H9 (cell line): ENCODE measurements at regions not wholly inside any gene's neighbourhood (a gene's known extent, or its start where the extent isn't known, plus 50 kb on each side); places are given as distances from the start of the nearest gene placed in this dataset.

ENCODE experiments used
- DNase-seq: peaks from one replicate; pipeline ENCODE4 v3.0.0-alpha.2; 2017
- H2AFZ ChIP-seq: one replicate; pipeline ENCODE4 v1.6.1; 2013; ENCODE audit warnings: mild to moderate bottlenecking, low read length, control low read depth, moderate library complexity
- H2AK5ac ChIP-seq: 2 replicates; pipeline ENCODE4 v1.6.1; 2013; ENCODE audit warnings: low read length, control low read depth, mixed read lengths; ENCODE audit not compliant: insufficient read length
- H2BK120ac ChIP-seq: one replicate; pipeline ENCODE4 v1.6.1; 2013; ENCODE audit warnings: low read depth, mild to moderate bottlenecking, low read length, control low read depth, inconsistent platforms; ENCODE audit not compliant: poor library complexity, severe bottlenecking
- H2BK12ac ChIP-seq: 2 replicates; pipeline ENCODE4 v1.6.1; 2013; ENCODE audit warnings: low read length, control low read depth, mixed read lengths, low read depth; ENCODE audit not compliant: insufficient read length
- H2BK15ac ChIP-seq: 2 replicates; pipeline ENCODE4 v1.6.1; 2013; ENCODE audit warnings: low read depth, low read length, control low read depth
- H2BK20ac ChIP-seq: one replicate; pipeline ENCODE4 v1.6.1; 2013; ENCODE audit warnings: low read depth, mild to moderate bottlenecking, low read length, control low read depth, inconsistent platforms; ENCODE audit not compliant: poor library complexity, severe bottlenecking
- H2BK5ac ChIP-seq: 2 replicates; pipeline ENCODE4 v1.6.1; 2013; ENCODE audit warnings: low read length, control low read depth, mixed read lengths; ENCODE audit not compliant: insufficient read length
- H3K14ac ChIP-seq: 2 replicates; pipeline ENCODE4 v1.6.1; 2013; ENCODE audit warnings: low read length, control low read depth; ENCODE audit not compliant: insufficient read depth
- H3K18ac ChIP-seq: 2 replicates; pipeline ENCODE4 v1.6.1; 2013; ENCODE audit warnings: low read depth, mild to moderate bottlenecking, mixed read lengths, low read length, control low read depth; ENCODE audit not compliant: insufficient read length
- H3K23ac ChIP-seq: 2 replicates; pipeline ENCODE4 v1.6.1; 2013; ENCODE audit warnings: low read length, control low read depth, mixed read lengths, low read depth; ENCODE audit not compliant: insufficient read length
- H3K23me2 ChIP-seq: 2 replicates; pipeline ENCODE4 v1.6.1; 2013; ENCODE audit warnings: low read depth, mild to moderate bottlenecking, mixed read lengths, low read length, control low read depth; ENCODE audit not compliant: insufficient read length, poor library complexity, severe bottlenecking
- H3K27ac ChIP-seq: 2 replicates; pipeline ENCODE4 v1.5.1; 2013; ENCODE audit warnings: low read length, control low read depth, mixed read lengths, low read depth; ENCODE audit not compliant: insufficient read length
- H3K27me3 ChIP-seq: 2 replicates; pipeline ENCODE4 v1.6.1; 2013; ENCODE audit warnings: low read length, control low read depth, inconsistent platforms; ENCODE audit not compliant: insufficient read depth
- H3K4ac ChIP-seq: 2 replicates; pipeline ENCODE4 v1.6.1; 2013; ENCODE audit warnings: low read depth, mild to moderate bottlenecking, control low read depth, inconsistent platforms, low read length, moderate library complexity
- H3K4me1 ChIP-seq: 2 replicates; pipeline ENCODE4 v1.6.1; 2013; ENCODE audit warnings: low read length, control low read depth, inconsistent platforms; ENCODE audit not compliant: insufficient read depth
- H3K4me2 ChIP-seq: 2 replicates; pipeline ENCODE4 v1.6.1; 2013; ENCODE audit warnings: low read length, control low read depth, mixed read lengths; ENCODE audit not compliant: insufficient read length, insufficient read depth
- H3K56ac ChIP-seq: 2 replicates; pipeline ENCODE4 v1.6.1; 2013; ENCODE audit warnings: low read depth, mild to moderate bottlenecking, mixed read lengths, low read length, control low read depth; ENCODE audit not compliant: insufficient read length
- H3K79me1 ChIP-seq: 2 replicates; pipeline ENCODE4 v1.6.1; 2013; ENCODE audit warnings: low read depth, mild to moderate bottlenecking, moderate library complexity, low read length, control low read depth, inconsistent platforms; ENCODE audit not compliant: insufficient read depth, poor library complexity, severe bottlenecking
- H3K79me2 ChIP-seq: 2 replicates; pipeline ENCODE4 v1.6.1; 2013; ENCODE audit warnings: low read length, control low read depth, inconsistent platforms; ENCODE audit not compliant: insufficient read depth
- H3K9ac ChIP-seq: 2 replicates; pipeline ENCODE4 v1.6.1; 2013; ENCODE audit warnings: low read length, control low read depth, mixed read lengths; ENCODE audit not compliant: insufficient read length; ENCODE audit errors: extremely low read depth
- H3K9me3 ChIP-seq: one replicate; pipeline ENCODE4 v1.6.1; 2013; ENCODE audit warnings: low read depth, low read length, inconsistent platforms; ENCODE audit not compliant: control insufficient read depth
- H3T11ph ChIP-seq: one replicate; pipeline ENCODE4 v1.6.1; 2013; ENCODE audit warnings: mild to moderate bottlenecking, low read length, control low read depth, inconsistent platforms
- H4K20me1 ChIP-seq: one replicate; pipeline ENCODE4 v1.6.1; 2013; ENCODE audit not compliant: control insufficient read depth, insufficient read length, insufficient read depth
- H4K5ac ChIP-seq: 2 replicates; pipeline ENCODE4 v1.6.1; 2013; ENCODE audit warnings: low read depth, mild to moderate bottlenecking, mixed read lengths, low read length, control low read depth; ENCODE audit not compliant: insufficient read length
- H4K8ac ChIP-seq: replicated peaks from 2 replicates; pipeline ENCODE4 v1.6.1; 2013; ENCODE audit warnings: low read length, control low read depth, mixed read lengths, low read depth; ENCODE audit not compliant: insufficient read length
- H4K91ac ChIP-seq: 2 replicates; pipeline ENCODE4 v1.6.1; 2013; ENCODE audit warnings: low read depth, mild to moderate bottlenecking, moderate library complexity, mixed read lengths, low read length, control low read depth; ENCODE audit not compliant: insufficient read length
- H3K27ac Mint-ChIP-seq, 3 experiments: 2 replicates in 2 of 3; 3 replicates in 1 of 3; pipeline ENCODE4 v1.8.0; 2020 to 2021; ENCODE audit warnings: mixed read lengths in 3 of 3, mild to moderate bottlenecking in 1 of 3, moderate library complexity in 1 of 3
- H3K27me3 Mint-ChIP-seq: 2 replicates; pipeline ENCODE4 v1.8.0; 2021; ENCODE audit warnings: low read depth, mild to moderate bottlenecking, moderate library complexity, mixed read lengths
- H3K36me3 Mint-ChIP-seq, 3 experiments: 2 replicates in 2 of 3; 3 replicates in 1 of 3; pipeline ENCODE4 v1.8.0; 2020 to 2021; ENCODE audit warnings: low read depth in 3 of 3, mixed read lengths in 3 of 3; ENCODE audit not compliant: insufficient read depth in 1 of 3
- H3K4me1 Mint-ChIP-seq, 2 experiments: 2 replicates each; pipeline ENCODE4 v1.8.0; 2020; ENCODE audit warnings: mixed read lengths in 2 of 2
- H3K4me3 Mint-ChIP-seq, 2 experiments: 2 replicates in 1 of 2; 3 replicates in 1 of 2; pipeline ENCODE4 v1.8.0; 2020 to 2021; ENCODE audit warnings: mild to moderate bottlenecking in 2 of 2, mixed read lengths in 2 of 2, moderate library complexity in 1 of 2
- H3K9me3 Mint-ChIP-seq, 2 experiments: 2 replicates in 1 of 2; 3 replicates in 1 of 2; pipeline ENCODE4 v1.8.0; 2020; ENCODE audit warnings: mild to moderate bottlenecking in 2 of 2, mixed read lengths in 2 of 2, moderate library complexity in 1 of 2
- WGBS: extraction: QIAGEN DNeasy Blood & Tissue Kit; methylation state at CpG from one replicate; pipeline ENCODE4 v1.1.7; 2013; ENCODE audit warnings: missing lambda C conversion rate, low lambda C conversion rate, mixed read lengths; ENCODE audit not compliant: insufficient read length; ENCODE audit errors: extremely low coverage; 5-methylcytosine and 5-hydroxymethylcytosine counted together
- TF ChIP-seq, protein P1 (sequence below): fragments of 200-600 bp; sonication (generic); conservative IDR thresholded peaks from 3 replicates; pipeline ENCODE4 v1.8.0; 2021; ENCODE audit warnings: antibody characterized with exemption, mild to moderate bottlenecking

DNA sequence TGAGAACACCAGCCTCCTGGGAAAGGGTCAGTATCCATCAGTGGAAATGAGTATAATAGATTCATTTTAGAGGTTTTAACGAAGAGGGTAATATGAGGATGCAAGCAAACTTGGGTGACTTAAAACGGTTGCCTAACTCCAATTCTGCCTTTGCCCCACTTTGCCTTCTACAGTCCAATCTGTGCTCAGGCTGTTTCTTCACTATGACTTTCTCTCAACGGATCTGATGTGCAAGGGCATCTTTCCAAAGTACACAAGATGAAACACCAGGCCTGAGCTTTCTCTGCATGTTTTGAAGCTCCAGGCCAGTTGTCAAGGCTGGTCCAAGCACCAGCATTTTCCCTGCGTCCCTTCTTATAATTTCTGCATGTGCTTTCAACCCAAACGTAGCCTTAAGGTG, 68.0 kb upstream of the TMEM164 start:
- no peaks in the 10 kb centered on the region; a peak in 1 of 5 replicates for H3K9me3 Mint-ChIP-seq
- Histone ChIP-seq H2BK120ac (no peak overlapping the region), H4K91ac (no peak overlapping the region), H3K9me3 (no peaks in the 10 kb centered on the region), H4K8ac (no peak overlapping the region), H3T11ph (no peak overlapping the region), H3K27ac (no peak overlapping the region), H3K27me3 (no peaks in the 10 kb centered on the region), H3K4me2 (no peak overlapping the region), H2AK5ac (no peak overlapping the region), H2BK12ac (no peak overlapping the region), H3K23me2 (no peaks in the 10 kb centered on the region), H3K9ac (no peak overlapping the region), H3K23ac (no peak overlapping the region), H2BK20ac (no peak overlapping the region), H4K20me1 (no peaks in the 10 kb centered on the region), H4K5ac (no peak overlapping the region), H3K79me1 (no peaks in the 10 kb centered on the region), H3K4ac (no peak overlapping the region), H3K18ac (no peak overlapping the region), H3K79me2 (no peaks in the 10 kb centered on the region), H3K4me1 (no peaks in the 10 kb centered on the region), H2AFZ (no peak overlapping the region), H2BK5ac (no peak overlapping the region), H3K14ac (no peak overlapping the region), H3K56ac (no peak overlapping the region), H2BK15ac (no peak overlapping the region)
- H3K4me1 Mint-ChIP-seq: no peaks in the 10 kb centered on the region
- TF ChIP-seq, protein P1, sequence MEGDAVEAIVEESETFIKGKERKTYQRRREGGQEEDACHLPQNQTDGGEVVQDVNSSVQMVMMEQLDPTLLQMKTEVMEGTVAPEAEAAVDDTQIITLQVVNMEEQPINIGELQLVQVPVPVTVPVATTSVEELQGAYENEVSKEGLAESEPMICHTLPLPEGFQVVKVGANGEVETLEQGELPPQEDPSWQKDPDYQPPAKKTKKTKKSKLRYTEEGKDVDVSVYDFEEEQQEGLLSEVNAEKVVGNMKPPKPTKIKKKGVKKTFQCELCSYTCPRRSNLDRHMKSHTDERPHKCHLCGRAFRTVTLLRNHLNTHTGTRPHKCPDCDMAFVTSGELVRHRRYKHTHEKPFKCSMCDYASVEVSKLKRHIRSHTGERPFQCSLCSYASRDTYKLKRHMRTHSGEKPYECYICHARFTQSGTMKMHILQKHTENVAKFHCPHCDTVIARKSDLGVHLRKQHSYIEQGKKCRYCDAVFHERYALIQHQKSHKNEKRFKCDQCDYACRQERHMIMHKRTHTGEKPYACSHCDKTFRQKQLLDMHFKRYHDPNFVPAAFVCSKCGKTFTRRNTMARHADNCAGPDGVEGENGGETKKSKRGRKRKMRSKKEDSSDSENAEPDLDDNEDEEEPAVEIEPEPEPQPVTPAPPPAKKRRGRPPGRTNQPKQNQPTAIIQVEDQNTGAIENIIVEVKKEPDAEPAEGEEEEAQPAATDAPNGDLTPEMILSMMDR: no peak
- no peak overlapping the region for H3K27ac Mint-ChIP-seq
- no peaks in the 10 kb centered on the region for H3K36me3 Mint-ChIP-seq
- whole genome bisulfite sequencing: no CpG with 5 or more reads among the region's 5 CpGs
- no peak for DNase-seq
- no peaks in the 10 kb centered on the region for H3K27me3 Mint-ChIP-seq
- no peak overlapping the region for H3K4me3 Mint-ChIP-seq
